GM18520 (cell line): ENCODE measurements at regions not wholly inside any gene's neighbourhood (a gene's known extent, or its start where the extent isn't known, plus 50 kb on each side); places are given as distances from the start of the nearest gene placed in this dataset.

Experiments
- ATAC-seq: cut with Tn5 transposase; IDR thresholded peaks from one replicate; pipeline ENCODE4 v1.9.1; 2021; ENCODE audit not compliant: unreplicated experiment

DNA sequence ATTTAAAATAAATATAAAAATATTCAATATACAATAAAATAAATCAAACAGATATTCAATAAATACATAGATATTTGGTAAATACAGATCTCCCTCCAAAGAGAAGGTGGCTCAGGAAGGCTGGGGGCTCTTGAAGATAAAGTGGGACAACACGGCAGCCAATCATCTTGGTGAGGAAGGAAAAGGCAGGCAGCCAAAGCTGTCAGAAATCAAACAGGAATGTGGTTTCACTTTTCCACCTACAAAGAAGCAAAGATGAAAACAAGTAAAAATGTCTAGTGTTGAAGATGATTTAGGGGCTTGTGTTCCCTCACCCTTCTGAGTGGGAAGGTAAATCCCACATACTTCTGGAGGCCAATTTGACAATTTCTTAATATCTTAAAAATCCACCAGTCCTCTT lies 85.7 kb downstream of the B3GNT2 start:
- no peak for ATAC-seq

DNA sequence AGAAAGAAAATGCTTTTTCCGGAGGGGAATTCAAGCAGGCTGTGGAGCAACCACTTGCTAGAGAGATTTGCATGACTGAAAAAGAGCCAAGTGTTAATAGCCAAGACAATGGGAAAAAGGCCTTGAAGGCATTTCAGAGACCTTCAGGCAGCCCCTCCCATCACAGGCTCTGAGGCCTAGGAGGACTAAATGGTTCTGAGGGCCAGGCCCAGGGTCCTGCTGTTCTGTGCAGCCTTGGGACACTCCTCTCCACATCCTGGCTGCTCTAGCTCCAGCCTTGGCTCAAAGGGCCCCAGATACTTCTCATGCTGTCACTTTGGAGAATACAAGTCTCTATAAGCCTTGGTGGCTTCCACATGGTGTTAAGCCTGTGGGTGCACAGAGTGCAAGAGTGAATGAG lies 81.8 kb downstream of the B3GNT2 start:
- ATAC-seq = no peak
